H1 (cell line): ENCODE measurements at regions not wholly inside any gene's neighbourhood (a gene's known extent, or its start where the extent isn't known, plus 50 kb on each side); places are given as distances from the start of the nearest gene placed in this dataset.

Experiments
- CBX5 ChIP-seq: fragments of 300-800, 300-1000 bp; sonication (generic); IDR thresholded peaks from 2 replicates; pipeline ENCODE4 v1.7.1; 2016; ENCODE audit warnings: antibody characterized with exemption, low read length, low read depth
- CHD1 ChIP-seq: IDR thresholded peaks from 2 replicates; pipeline ENCODE4 v1.6.1; 2012; ENCODE audit warnings: low read depth, low read length, improper control_type of control experiment
- EP300 ChIP-seq, 2 experiments: IDR thresholded peaks; 1 replicate in 1 of 2; 2 replicates in 1 of 2; pipeline ENCODE4 v1.6.1; 2011 to 2012; ENCODE audit warnings: low read depth in 2 of 2, low read length in 2 of 2, mild to moderate bottlenecking in 2 of 2, borderline replicate concordance in 1 of 2, inconsistent platforms in 1 of 2, moderate library complexity in 1 of 2
- FOSL1 ChIP-seq: IDR thresholded peaks from 2 replicates; pipeline ENCODE4 v1.6.1; 2011; ENCODE audit warnings: mild to moderate bottlenecking, low read depth, low read length, moderate library complexity; ENCODE audit not compliant: insufficient read depth
- GABPA ChIP-seq: IDR thresholded peaks from 2 replicates; pipeline ENCODE4 v1.6.1; 2011; ENCODE audit warnings: mild to moderate bottlenecking, low read length, moderate library complexity, borderline replicate concordance; ENCODE audit not compliant: insufficient read depth
- JUND ChIP-seq: IDR thresholded peaks from 2 replicates; pipeline ENCODE4 v1.6.1; 2011; ENCODE audit warnings: mild to moderate bottlenecking, improper control_type of control experiment, low read length
- POLR2AphosphoS5 ChIP-seq: IDR thresholded peaks from 2 replicates; pipeline ENCODE4 v1.6.1; 2011; ENCODE audit warnings: low read depth, low read length
- RXRA ChIP-seq: IDR thresholded peaks from 2 replicates; pipeline ENCODE4 v1.6.1; 2011; ENCODE audit warnings: low read depth, mild to moderate bottlenecking, low read length, moderate library complexity; ENCODE audit not compliant: insufficient read depth
- TAF7 ChIP-seq: optimal IDR thresholded peaks from 2 replicates; pipeline ENCODE3; 2011; ENCODE audit warnings: low read depth, mild to moderate bottlenecking, inconsistent platforms, low read length, moderate library complexity, borderline replicate concordance
- TF ChIP-seq, protein P1 (sequence below), 3 experiments: IDR thresholded peaks; 1 replicate in 2 of 3; 2 replicates in 1 of 3; pipeline versions ENCODE4 v1.5.1 to v1.6.1; 2011; ENCODE audit warnings: low read length in 3 of 3, mild to moderate bottlenecking in 3 of 3, inconsistent platforms in 2 of 3, low read depth in 1 of 3, moderate library complexity in 1 of 3; ENCODE audit not compliant: insufficient read depth in 1 of 3; ENCODE audit errors: control extremely low read depth in 1 of 3
- TF ChIP-seq, protein P2 (sequence below): IDR thresholded peaks from 2 replicates; pipeline ENCODE4 v1.6.1; 2011; ENCODE audit warnings: low read depth, mild to moderate bottlenecking, low read length; ENCODE audit not compliant: insufficient read depth

DNA sequence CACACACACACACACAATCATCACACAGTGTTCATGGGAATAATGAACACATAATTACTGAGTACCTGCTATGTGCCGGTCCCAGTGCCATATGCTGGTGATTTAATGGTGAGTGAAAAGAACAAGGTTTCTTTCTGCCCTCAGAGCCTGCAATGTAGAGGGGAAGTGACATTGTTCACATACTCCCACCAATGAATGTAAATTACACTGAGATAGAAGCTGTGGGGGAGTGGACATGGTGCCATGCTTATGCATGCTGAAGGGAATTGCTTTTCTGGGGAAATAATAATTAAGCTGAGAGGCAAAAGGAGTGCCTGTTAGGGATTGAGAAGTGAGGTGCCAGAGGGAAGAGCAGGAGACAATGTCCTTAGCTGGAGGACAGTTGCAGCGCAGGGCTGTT lies 175.1 kb downstream of the MFSD1 start:
- TF ChIP-seq, protein P1, sequence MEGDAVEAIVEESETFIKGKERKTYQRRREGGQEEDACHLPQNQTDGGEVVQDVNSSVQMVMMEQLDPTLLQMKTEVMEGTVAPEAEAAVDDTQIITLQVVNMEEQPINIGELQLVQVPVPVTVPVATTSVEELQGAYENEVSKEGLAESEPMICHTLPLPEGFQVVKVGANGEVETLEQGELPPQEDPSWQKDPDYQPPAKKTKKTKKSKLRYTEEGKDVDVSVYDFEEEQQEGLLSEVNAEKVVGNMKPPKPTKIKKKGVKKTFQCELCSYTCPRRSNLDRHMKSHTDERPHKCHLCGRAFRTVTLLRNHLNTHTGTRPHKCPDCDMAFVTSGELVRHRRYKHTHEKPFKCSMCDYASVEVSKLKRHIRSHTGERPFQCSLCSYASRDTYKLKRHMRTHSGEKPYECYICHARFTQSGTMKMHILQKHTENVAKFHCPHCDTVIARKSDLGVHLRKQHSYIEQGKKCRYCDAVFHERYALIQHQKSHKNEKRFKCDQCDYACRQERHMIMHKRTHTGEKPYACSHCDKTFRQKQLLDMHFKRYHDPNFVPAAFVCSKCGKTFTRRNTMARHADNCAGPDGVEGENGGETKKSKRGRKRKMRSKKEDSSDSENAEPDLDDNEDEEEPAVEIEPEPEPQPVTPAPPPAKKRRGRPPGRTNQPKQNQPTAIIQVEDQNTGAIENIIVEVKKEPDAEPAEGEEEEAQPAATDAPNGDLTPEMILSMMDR (IDR thresholded peaks at IDR 0.05; ENCODE audit: control extremely low read depth in 1 of 3, insufficient read depth in 1 of 3, low read depth in 1 of 3, low read length in 3 of 3): no peak
- TF ChIP-seq EP300 (IDR thresholded peaks at IDR 0.05; ENCODE audit: borderline replicate concordance in 1 of 2, low read depth in 2 of 2, low read length in 2 of 2): no peak
- TF ChIP-seq FOSL1: no peak
- no peak for TF ChIP-seq CBX5
- TF ChIP-seq TAF7: no peak
- no peak for TF ChIP-seq RXRA
- no peak for TF ChIP-seq JUND
- TF ChIP-seq GABPA: no peak
- TF ChIP-seq CHD1: no peak
- TF ChIP-seq, protein P2, sequence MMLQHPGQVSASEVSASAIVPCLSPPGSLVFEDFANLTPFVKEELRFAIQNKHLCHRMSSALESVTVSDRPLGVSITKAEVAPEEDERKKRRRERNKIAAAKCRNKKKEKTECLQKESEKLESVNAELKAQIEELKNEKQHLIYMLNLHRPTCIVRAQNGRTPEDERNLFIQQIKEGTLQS: no peak
- no peak for TF ChIP-seq POLR2AphosphoS5
